Esophagus muscularis mucosa (tissue), 3 donors: ENCODE measurements at regions not wholly inside any gene's neighbourhood (a gene's known extent, or its start where the extent isn't known, plus 50 kb on each side); places are given as distances from the start of the nearest gene placed in this dataset.

ENCODE experiments used
- CTCF ChIP-seq, 3 experiments: fragments of 200-600 bp in 2 of 3; fragments of 450-650 bp in 1 of 3; sonication (generic) in 2 of 3; IDR thresholded peaks; one replicate each; pipeline ENCODE4 v1.5.1; 2017 to 2019; ENCODE audit warnings: antibody characterized with exemption in 3 of 3, mild to moderate bottlenecking in 2 of 3, moderate library complexity in 1 of 3
- POLR2A ChIP-seq: fragments of 450-650 bp; IDR thresholded peaks from one replicate; pipeline ENCODE4 v1.6.1; 2017; ENCODE audit warnings: antibody characterized with exemption, moderate library complexity, mild to moderate bottlenecking, low read depth

GRCh38 chr6:11366934-11367637 lies 134.6 kb upstream of the NEDD9 start:
- no peak for TF ChIP-seq POLR2A
- no peak for TF ChIP-seq CTCF (IDR thresholded peaks at IDR 0.05)
